Hepatocyte (in vitro differentiated cells): ENCODE measurements at regions not wholly inside any gene's neighbourhood (a gene's known extent, or its start where the extent isn't known, plus 50 kb on each side); places are given as distances from the start of the nearest gene placed in this dataset.

Source experiments
- DNase-seq: peaks from one replicate; pipeline ENCODE4 v3.0.0-alpha.2; 2016; ENCODE audit warnings: low spot score
- H2AFZ ChIP-seq: fragments of 200-600 bp; sonication (generic); 2 replicates; pipeline ENCODE4 v1.6.0; 2016; ENCODE audit warnings: antibody characterized with exemption, mild to moderate bottlenecking
- H3K27ac ChIP-seq: fragments of 200-600 bp; sonication (generic); 2 replicates; pipeline ENCODE4 v1.5.1; 2016; ENCODE audit warnings: mild to moderate bottlenecking
- H3K27me3 ChIP-seq: fragments of 200-600 bp; sonication (generic); 2 replicates; pipeline ENCODE4 v1.6.1; 2016
- H3K36me3 ChIP-seq: fragments of 200-600 bp; sonication (generic); replicated peaks from 2 replicates; pipeline ENCODE4 v1.5.1; 2016; ENCODE audit warnings: low read depth; ENCODE audit not compliant: insufficient read depth
- H3K4me1 ChIP-seq: fragments of 200-600 bp; sonication (generic); 2 replicates; pipeline ENCODE4 v1.5.1; 2016; ENCODE audit warnings: mild to moderate bottlenecking, moderate library complexity; ENCODE audit not compliant: insufficient read depth
- H3K4me2 ChIP-seq: fragments of 200-600 bp; sonication (generic); 2 replicates; pipeline ENCODE4 v1.6.0; 2016
- H3K4me3 ChIP-seq: fragments of 200-600 bp; sonication (generic); 2 replicates; pipeline ENCODE4 v1.5.1; 2016; ENCODE audit warnings: mild to moderate bottlenecking
- H3K79me2 ChIP-seq: fragments of 200-600 bp; sonication (generic); 2 replicates; pipeline ENCODE4 v1.6.0; 2017; ENCODE audit warnings: mild to moderate bottlenecking
- H3K9me2 ChIP-seq: fragments of 200-600 bp; sonication (generic); replicated peaks from 2 replicates; pipeline ENCODE4 v1.6.0; 2017; ENCODE audit warnings: mild to moderate bottlenecking; ENCODE audit not compliant: insufficient read depth
- H3K9me3 ChIP-seq: fragments of 200-600 bp; sonication (generic); 2 replicates; pipeline ENCODE4 v1.5.1; 2016; ENCODE audit warnings: low read depth, mild to moderate bottlenecking
- H4K20me1 ChIP-seq: fragments of 200-600 bp; sonication (generic); 2 replicates; pipeline ENCODE4 v1.6.0; 2016; ENCODE audit warnings: mild to moderate bottlenecking; ENCODE audit not compliant: insufficient read depth, poor library complexity, severe bottlenecking
- EZH2 ChIP-seq: fragments of 200-600 bp; sonication (generic); IDR thresholded peaks from 2 replicates; pipeline ENCODE4 v1.6.1; 2016; ENCODE audit warnings: antibody characterized with exemption, mild to moderate bottlenecking, borderline replicate concordance
- EZH2phosphoT487 ChIP-seq: fragments of 200-600 bp; sonication (generic); IDR thresholded peaks from one replicate; pipeline ENCODE4 v1.6.1; 2018; ENCODE audit warnings: antibody characterized with exemption, mild to moderate bottlenecking, low read depth, moderate library complexity; ENCODE audit not compliant: unreplicated experiment, severe bottlenecking
- WGBS: methylation state at CpG from one replicate; pipeline ENCODE4 v1.1.6; 2016; ENCODE audit warnings: low lambda C conversion rate; ENCODE audit errors: missing lambda C conversion rate; 5-methylcytosine and 5-hydroxymethylcytosine counted together
- TF ChIP-seq, protein P1 (sequence below): fragments of 200-600 bp; sonication (generic); IDR thresholded peaks from 2 replicates; pipeline ENCODE4 v1.5.1; 2016; ENCODE audit warnings: antibody characterized with exemption, mild to moderate bottlenecking; ENCODE audit not compliant: poor library complexity

- no peaks in the 10 kb centered on the region for H3K79me2 ChIP-seq
- 93% methylated on average over 3 of the region's 3 CpGs for WGBS
- TF ChIP-seq EZH2phosphoT487 = no peak
- TF ChIP-seq EZH2 = no peak
- TF ChIP-seq, protein P1, sequence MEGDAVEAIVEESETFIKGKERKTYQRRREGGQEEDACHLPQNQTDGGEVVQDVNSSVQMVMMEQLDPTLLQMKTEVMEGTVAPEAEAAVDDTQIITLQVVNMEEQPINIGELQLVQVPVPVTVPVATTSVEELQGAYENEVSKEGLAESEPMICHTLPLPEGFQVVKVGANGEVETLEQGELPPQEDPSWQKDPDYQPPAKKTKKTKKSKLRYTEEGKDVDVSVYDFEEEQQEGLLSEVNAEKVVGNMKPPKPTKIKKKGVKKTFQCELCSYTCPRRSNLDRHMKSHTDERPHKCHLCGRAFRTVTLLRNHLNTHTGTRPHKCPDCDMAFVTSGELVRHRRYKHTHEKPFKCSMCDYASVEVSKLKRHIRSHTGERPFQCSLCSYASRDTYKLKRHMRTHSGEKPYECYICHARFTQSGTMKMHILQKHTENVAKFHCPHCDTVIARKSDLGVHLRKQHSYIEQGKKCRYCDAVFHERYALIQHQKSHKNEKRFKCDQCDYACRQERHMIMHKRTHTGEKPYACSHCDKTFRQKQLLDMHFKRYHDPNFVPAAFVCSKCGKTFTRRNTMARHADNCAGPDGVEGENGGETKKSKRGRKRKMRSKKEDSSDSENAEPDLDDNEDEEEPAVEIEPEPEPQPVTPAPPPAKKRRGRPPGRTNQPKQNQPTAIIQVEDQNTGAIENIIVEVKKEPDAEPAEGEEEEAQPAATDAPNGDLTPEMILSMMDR = no peak
- no peak overlapping the region for H3K4me2 ChIP-seq
- H3K4me1 ChIP-seq = no peaks in the 10 kb centered on the region
- no peaks in the 10 kb centered on the region for H4K20me1 ChIP-seq
- no peak for DNase-seq
- no peak overlapping the region for H3K4me3 ChIP-seq
- H2AFZ ChIP-seq = no peak overlapping the region
- H3K27me3 ChIP-seq = no peaks in the 10 kb centered on the region
- no peak overlapping the region for H3K27ac ChIP-seq
- H3K9me3 ChIP-seq = no peaks in the 10 kb centered on the region
- no peaks in the 10 kb centered on the region for H3K36me3 ChIP-seq
- H3K9me2 ChIP-seq = no peaks in the 10 kb centered on the region
These were observed 226.2 kb downstream of the PDCD6IP start for GRCh38 chr3:34024447-34025240.

DNA sequence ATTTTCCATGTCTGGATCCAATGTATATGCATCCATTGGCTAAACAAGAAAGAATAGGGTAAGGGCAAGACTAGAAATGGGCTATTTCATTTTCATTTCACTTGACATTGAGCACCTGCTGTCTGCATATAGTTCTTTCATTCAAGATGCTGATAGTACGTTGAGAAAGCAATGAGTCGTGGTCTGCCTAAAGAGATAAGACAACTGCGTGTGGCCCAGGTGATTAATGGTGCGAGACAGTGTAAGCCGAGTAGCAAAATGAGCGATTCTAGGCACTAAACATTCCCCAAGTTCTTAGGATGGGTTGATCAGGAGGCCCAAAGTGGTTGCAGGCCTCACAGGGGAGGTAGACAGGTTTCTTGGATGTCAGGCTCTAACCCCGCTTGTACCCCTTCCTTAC is 235.4 kb downstream of the PDCD6IP start:
- TF ChIP-seq, protein P1 = no peak
- TF ChIP-seq EZH2 = no peak
- no peak for TF ChIP-seq EZH2phosphoT487
- no peak for DNase-seq
- 74% methylated on average over 7 of the region's 7 CpGs for WGBS

DNA sequence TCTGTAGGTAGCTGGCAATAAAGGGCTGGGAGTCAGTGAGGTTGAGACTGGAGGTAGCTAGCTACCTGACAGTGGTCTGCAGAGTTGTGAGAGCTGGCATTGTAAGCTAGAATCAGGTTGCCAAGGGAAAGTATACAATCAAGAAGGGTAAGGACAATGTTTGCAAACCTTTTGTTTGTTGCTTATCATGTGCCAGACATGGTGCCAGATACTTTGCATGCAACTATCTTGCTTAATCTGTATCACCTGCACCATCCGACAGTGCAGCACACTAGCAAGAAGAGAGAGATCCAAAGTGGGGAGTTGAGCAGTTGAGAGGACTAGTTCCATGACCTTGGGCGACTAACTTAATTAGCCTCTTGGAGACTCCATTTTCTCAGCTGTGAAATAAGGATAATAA is 236.4 kb downstream of the PDCD6IP start:
- Histone ChIP-seq H4K20me1 (no peaks in the 10 kb centered on the region), H3K4me1 (no peaks in the 10 kb centered on the region), H3K4me3 (no peak overlapping the region), H3K36me3 (no peaks in the 10 kb centered on the region), H3K4me2 (no peak overlapping the region), H3K79me2 (no peaks in the 10 kb centered on the region), H3K9me3 (no peaks in the 10 kb centered on the region), H3K27me3 (no peaks in the 10 kb centered on the region), H2AFZ (no peak overlapping the region), H3K27ac (no peak overlapping the region), H3K9me2 (no peaks in the 10 kb centered on the region)
- WGBS = 88% methylated on average over 2 of the region's 2 CpGs
- DNase-seq = no peak
- TF ChIP-seq, protein P1 = no peak
- no peak for TF ChIP-seq EZH2phosphoT487

More for the DNA sequence above, 235.4 kb downstream of the PDCD6IP start:
- Histone ChIP-seq H3K9me2 (no peaks in the 10 kb centered on the region), H3K27me3 (no peaks in the 10 kb centered on the region), H3K4me3 (no peak overlapping the region), H3K79me2 (no peaks in the 10 kb centered on the region), H3K9me3 (no peaks in the 10 kb centered on the region), H3K4me2 (no peak overlapping the region), H2AFZ (no peak overlapping the region), H3K4me1 (no peaks in the 10 kb centered on the region), H3K36me3 (no peaks in the 10 kb centered on the region), H4K20me1 (no peaks in the 10 kb centered on the region), H3K27ac (no peak overlapping the region)

DNA sequence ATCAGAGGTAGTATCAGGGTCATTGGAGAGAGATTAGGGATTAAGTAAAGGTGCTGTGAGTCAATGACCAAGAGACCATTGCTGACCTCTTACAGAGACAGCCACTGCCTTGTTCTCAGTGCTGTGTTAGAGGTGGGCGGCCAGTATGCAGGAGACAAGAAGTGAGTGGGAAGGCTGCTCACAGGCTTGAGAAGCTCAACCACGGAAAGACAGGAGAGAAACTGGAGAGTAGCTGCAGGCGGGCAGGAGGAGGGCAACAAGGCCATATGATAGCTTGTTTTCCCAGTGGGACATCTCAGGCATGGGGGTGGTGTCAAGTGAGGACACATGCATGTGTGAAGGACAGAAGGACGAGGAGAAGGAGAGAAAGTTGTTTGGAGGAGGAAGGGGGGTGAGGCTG is 237.3 kb downstream of the PDCD6IP start:
- no peak overlapping the region for H3K4me2 ChIP-seq

More for the DNA sequence above, 237.3 kb downstream of the PDCD6IP start:
- H3K4me3 ChIP-seq = no peak overlapping the region
- no peaks in the 10 kb centered on the region for H3K9me2 ChIP-seq
- H4K20me1 ChIP-seq = no peaks in the 10 kb centered on the region
- no peaks in the 10 kb centered on the region for H3K79me2 ChIP-seq
- H2AFZ ChIP-seq = no peak overlapping the region
- no peaks in the 10 kb centered on the region for H3K9me3 ChIP-seq
- no peaks in the 10 kb centered on the region for H3K4me1 ChIP-seq
- WGBS = 80% methylated on average over 4 of the region's 4 CpGs
- TF ChIP-seq EZH2 (no peak), EZH2phosphoT487 (no peak)
- TF ChIP-seq, protein P1 = no peak
- no peak for DNase-seq
- no peaks in the 10 kb centered on the region for H3K36me3 ChIP-seq
- H3K27me3 ChIP-seq = no peaks in the 10 kb centered on the region
- no peak overlapping the region for H3K27ac ChIP-seq
